ENCODE measurements at regions not wholly inside any gene's neighbourhood (a gene's known extent, or its start where the extent isn't known, plus 50 kb on each side); places are given as distances from the start of the nearest gene placed in this dataset.

DNA sequence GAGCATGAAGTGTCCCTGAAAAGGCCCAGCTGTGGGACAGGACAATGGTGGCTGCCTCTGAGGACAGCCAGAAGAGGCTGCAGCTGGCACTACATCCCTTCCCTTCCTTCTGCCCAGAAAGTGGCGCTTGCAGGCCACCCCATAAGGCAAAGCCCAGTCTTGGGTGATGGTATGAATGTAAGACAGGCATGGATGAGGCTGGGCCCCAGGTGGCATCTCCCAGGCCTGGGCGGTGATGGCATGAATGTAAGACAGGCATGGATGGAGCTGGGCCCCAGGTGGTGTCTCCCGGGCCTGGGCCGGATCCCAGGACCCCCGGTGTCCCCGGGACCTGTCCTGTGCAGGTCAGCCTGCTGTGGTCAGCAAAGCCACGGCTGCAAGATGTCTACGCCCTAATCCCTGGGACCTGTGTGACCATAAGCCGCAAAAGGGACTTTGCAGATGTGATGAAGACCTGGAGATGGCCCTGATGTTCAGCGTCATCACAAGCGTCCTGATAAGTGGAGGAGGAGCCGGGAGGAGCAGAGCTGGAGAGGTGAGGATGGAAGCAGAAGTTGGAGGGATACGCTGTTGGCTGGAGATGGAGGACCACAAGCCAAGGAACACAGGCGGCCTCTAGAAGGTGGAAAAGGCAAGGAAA is 181.1 kb downstream of the CTTN start:
- no peak overlapping the region for H3K4me2 ChIP-seq (ENCODE audit: extremely low read depth, insufficient read depth, low read length)
- H3K27ac ChIP-seq (ENCODE audit: insufficient read depth, low read length), result no peak overlapping the region
- no peaks in the 10 kb centered on the region for H3K4me1 ChIP-seq (ENCODE audit: control insufficient read depth, extremely low read depth, insufficient read depth, low read length)
- no peak overlapping the region for H3K4me3 ChIP-seq (replicated peaks in 1 of 4; ENCODE audit: control extremely low read depth in 1 of 4, insufficient read depth in 1 of 4, low read depth in 3 of 4, low read length in 4 of 4)
- no peaks in the 10 kb centered on the region for H3K36me3 ChIP-seq (ENCODE audit: control insufficient read depth, insufficient read depth, low read length)
- no peak overlapping the region for H3K9ac ChIP-seq (ENCODE audit: insufficient read depth, low read length)
- no peaks in the 10 kb centered on the region for H3K9me3 ChIP-seq (ENCODE audit: control insufficient read depth, insufficient read depth, low read depth, low read length)
- H2AFZ ChIP-seq (ENCODE audit: low read length), result no peak overlapping the region
- no peaks in the 10 kb centered on the region for H3K27me3 ChIP-seq (ENCODE audit: control insufficient read depth, insufficient read depth, low read length)
- TF ChIP-seq EZH2 (IDR thresholded peaks at IDR 0.05; ENCODE audit: low read length, missing control alignments), result no peak
- TF ChIP-seq, protein P1, sequence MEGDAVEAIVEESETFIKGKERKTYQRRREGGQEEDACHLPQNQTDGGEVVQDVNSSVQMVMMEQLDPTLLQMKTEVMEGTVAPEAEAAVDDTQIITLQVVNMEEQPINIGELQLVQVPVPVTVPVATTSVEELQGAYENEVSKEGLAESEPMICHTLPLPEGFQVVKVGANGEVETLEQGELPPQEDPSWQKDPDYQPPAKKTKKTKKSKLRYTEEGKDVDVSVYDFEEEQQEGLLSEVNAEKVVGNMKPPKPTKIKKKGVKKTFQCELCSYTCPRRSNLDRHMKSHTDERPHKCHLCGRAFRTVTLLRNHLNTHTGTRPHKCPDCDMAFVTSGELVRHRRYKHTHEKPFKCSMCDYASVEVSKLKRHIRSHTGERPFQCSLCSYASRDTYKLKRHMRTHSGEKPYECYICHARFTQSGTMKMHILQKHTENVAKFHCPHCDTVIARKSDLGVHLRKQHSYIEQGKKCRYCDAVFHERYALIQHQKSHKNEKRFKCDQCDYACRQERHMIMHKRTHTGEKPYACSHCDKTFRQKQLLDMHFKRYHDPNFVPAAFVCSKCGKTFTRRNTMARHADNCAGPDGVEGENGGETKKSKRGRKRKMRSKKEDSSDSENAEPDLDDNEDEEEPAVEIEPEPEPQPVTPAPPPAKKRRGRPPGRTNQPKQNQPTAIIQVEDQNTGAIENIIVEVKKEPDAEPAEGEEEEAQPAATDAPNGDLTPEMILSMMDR (conservative IDR thresholded peaks at IDR 0.05 in 1 of 2, IDR thresholded peaks at IDR 0.05 in 1 of 2; ENCODE audit: low read depth in 1 of 2, low read length in 2 of 2), result no peak
- H3K79me2 ChIP-seq (ENCODE audit: control insufficient read depth, insufficient read depth, low read length), result no peaks in the 10 kb centered on the region
- no peaks in the 10 kb centered on the region for H4K20me1 ChIP-seq (ENCODE audit: control insufficient read depth, extremely low read depth, insufficient read depth, low read length)
- no peak for DNase-seq (ENCODE audit: low read depth in 2 of 2)

DNA sequence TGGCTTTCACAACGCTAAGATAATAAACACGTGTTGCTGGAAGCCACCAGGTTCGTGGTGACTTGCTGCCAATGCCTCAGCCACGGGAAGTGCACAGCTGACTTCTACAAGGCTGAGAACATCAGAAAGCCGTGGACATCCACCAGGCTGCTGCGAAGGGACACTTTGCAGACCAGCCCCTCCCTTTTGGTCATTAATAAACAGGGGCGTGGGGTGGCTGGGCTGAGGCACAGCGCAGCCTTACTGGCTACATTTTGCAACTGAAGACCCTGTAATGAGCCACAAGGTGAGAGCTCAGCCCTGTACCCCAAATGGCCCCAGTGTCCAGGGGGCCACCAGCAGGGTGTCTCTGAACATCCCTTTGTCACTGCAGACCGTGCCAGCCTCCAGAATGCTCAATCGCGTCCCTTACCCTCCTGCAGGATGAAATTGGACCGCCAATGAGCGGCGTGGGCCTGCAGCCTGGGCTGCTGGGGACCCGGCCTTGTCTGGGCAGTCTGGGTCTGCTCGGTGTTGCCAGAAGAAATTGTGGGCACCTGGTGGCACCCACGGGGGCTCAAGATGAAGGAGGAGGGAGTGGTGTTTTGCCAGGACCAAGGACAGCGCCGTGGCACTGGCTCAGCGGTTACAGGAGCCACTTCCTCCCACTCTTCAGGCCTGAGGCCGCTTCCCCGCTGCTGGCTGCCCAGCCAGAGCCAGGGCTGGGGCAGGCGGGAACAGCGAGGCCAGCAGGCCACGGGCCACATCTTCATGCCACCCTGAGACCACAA is 181.9 kb downstream of the CTTN start:
- no peak for DNase-seq (ENCODE audit: low read depth in 2 of 2)
- Histone ChIP-seq H3K79me2 (ENCODE audit: control insufficient read depth, insufficient read depth, low read length) (no peaks in the 10 kb centered on the region), H3K27me3 (ENCODE audit: control insufficient read depth, insufficient read depth, low read length) (no peaks in the 10 kb centered on the region)

More for the DNA sequence above, 181.9 kb downstream of the CTTN start:
- H3K9ac ChIP-seq (ENCODE audit: insufficient read depth, low read length), result no peak overlapping the region
- no peaks in the 10 kb centered on the region for H4K20me1 ChIP-seq (ENCODE audit: control insufficient read depth, extremely low read depth, insufficient read depth, low read length)
- no peaks in the 10 kb centered on the region for H3K36me3 ChIP-seq (ENCODE audit: control insufficient read depth, insufficient read depth, low read length)
- H2AFZ ChIP-seq (ENCODE audit: low read length), result no peak overlapping the region
- H3K4me2 ChIP-seq (ENCODE audit: extremely low read depth, insufficient read depth, low read length), result no peak overlapping the region
- no peaks in the 10 kb centered on the region for H3K4me1 ChIP-seq (ENCODE audit: control insufficient read depth, extremely low read depth, insufficient read depth, low read length)
- no peak overlapping the region for H3K27ac ChIP-seq (ENCODE audit: insufficient read depth, low read length)
- TF ChIP-seq, protein P1 (conservative IDR thresholded peaks at IDR 0.05 in 1 of 2, IDR thresholded peaks at IDR 0.05 in 1 of 2; ENCODE audit: low read depth in 1 of 2, low read length in 2 of 2), result no peak
- TF ChIP-seq EZH2 (IDR thresholded peaks at IDR 0.05; ENCODE audit: low read length, missing control alignments), result no peak
- no peak overlapping the region for H3K4me3 ChIP-seq (replicated peaks in 1 of 4; ENCODE audit: control extremely low read depth in 1 of 4, insufficient read depth in 1 of 4, low read depth in 3 of 4, low read length in 4 of 4)
- H3K9me3 ChIP-seq (ENCODE audit: control insufficient read depth, insufficient read depth, low read depth, low read length), result no peaks in the 10 kb centered on the region
